COR-L47 (cell line): ENCODE measurements at regions not wholly inside any gene's neighbourhood (a gene's known extent, or its start where the extent isn't known, plus 50 kb on each side); places are given as distances from the start of the nearest gene placed in this dataset.
"Not testable (repeated sequence)": the region's sequence is repeated elsewhere in the genome, so short reads cannot be mapped to it uniquely, and the experiment has no call there.

Experiments used
- DNase-seq: peaks from one replicate; lab custom pipeline; 2025; lab: John Stamatoyannopoulos, UW

- no peak for DNase-seq
Measured at GRCh38 chr21:30104241-30104640, 62.4 kb downstream of the CLDN17 start.

GRCh38 chr21:30102871-30103270 is 63.7 kb downstream of the CLDN17 start:
- DNase-seq: peak; percentile 82

GRCh38 chr21:30101967-30102366 is 64.6 kb downstream of the CLDN17 start:
- no peak for DNase-seq

GRCh38 chr21:30097791-30098190 is 68.8 kb downstream of the CLDN17 start:
- no peak for DNase-seq

GRCh38 chr21:30083225-30083945 is 83.2 kb downstream of the CLDN17 start:
- peak; percentile 21 for DNase-seq

- no peak for DNase-seq
Measured at GRCh38 chr21:30081506-30081905, 85.1 kb downstream of the CLDN17 start.

- peak; percentile 33 for DNase-seq
Measured at GRCh38 chr21:30072496-30072895, 94.1 kb downstream of the CLDN17 start.

GRCh38 chr21:30058928-30059327 is 107.7 kb downstream of the CLDN17 start:
- no peak for DNase-seq

- DNase-seq: no peak
Measured at GRCh38 chr21:30057108-30057507, 109.5 kb downstream of the CLDN17 start.

- no peak for DNase-seq
Measured at GRCh38 chr21:30048570-30048969, 108.8 kb upstream of the GRIK1 start.

- peak; percentile 2 for DNase-seq
Measured at GRCh38 chr21:30044447-30045064, 104.8 kb upstream of the GRIK1 start.

GRCh38 chr21:30042443-30042842 is 102.6 kb upstream of the GRIK1 start:
- DNase-seq: no peak

- no peak for DNase-seq
Measured at GRCh38 chr21:30033441-30033840, 93.6 kb upstream of the GRIK1 start.

GRCh38 chr21:30030416-30030815 is 90.6 kb upstream of the GRIK1 start:
- DNase-seq: no peak

GRCh38 chr21:30028537-30028936 is 88.7 kb upstream of the GRIK1 start:
- DNase-seq: no peak

- no peak for DNase-seq
Measured at GRCh38 chr21:30027986-30028385, 88.2 kb upstream of the GRIK1 start.

- not testable (repeated sequence) for DNase-seq
Measured at GRCh38 chr21:30023056-30023455, 83.3 kb upstream of the GRIK1 start.

GRCh38 chr21:30014886-30015285 is 75.1 kb upstream of the GRIK1 start:
- no peak for DNase-seq

GRCh38 chr21:29991624-29992023 is 51.8 kb upstream of the GRIK1 start:
- DNase-seq: no peak

- DNase-seq: no peak
Measured at GRCh38 chr21:29989634-29990234, 49.9 kb upstream of the GRIK1 start.
